SK-N-SH (cell line): ENCODE measurements at regions not wholly inside any gene's neighbourhood (a gene's known extent, or its start where the extent isn't known, plus 50 kb on each side); places are given as distances from the start of the nearest gene placed in this dataset.

Experiments
- CTCF ChIA-PET: fragments of 300-600, 350-600 bp; formaldehyde crosslinking; extraction: SDS; loops from one replicate; lab custom pipeline; 2021; lab: Yijun Ruan, JAX
- POLR2A ChIA-PET: fragments of 350-600 bp; sonication (Branson Sonifier 250); formaldehyde crosslinking; extraction: SDS; loops from one replicate; lab custom pipeline; 2020; ENCODE audit warnings: antibody characterized with exemption, inconsistent platforms; lab: Yijun Ruan, JAX
- DNase-seq: peaks from one replicate; pipeline ENCODE4 v3.0.0; 2012
- H2AFZ ChIP-seq: fragments of 200-600 bp; sonication (generic); 2 replicates; pipeline ENCODE4 v1.8.1; 2016; ENCODE audit warnings: antibody characterized with exemption, mild to moderate bottlenecking, low read depth
- H3F3A ChIP-seq: fragments of 200-600 bp; sonication (generic); replicated peaks from 2 replicates; pipeline ENCODE3; 2016; ENCODE audit warnings: antibody characterized with exemption, mild to moderate bottlenecking; ENCODE audit not compliant: insufficient read depth
- H3K27ac ChIP-seq, 2 experiments: fragments of 200-500 bp in 1 of 2; fragments of 200-600 bp in 1 of 2; sonication (Bioruptor generic) in 1 of 2; sonication (generic), shearing (Covaris generic) in 1 of 2; 2 replicates each; pipeline versions ENCODE4 v1.5.1 to v1.6.1; 2014 to 2016; ENCODE audit warnings: low read depth in 2 of 2, inconsistent platforms in 1 of 2, low read length in 1 of 2, mild to moderate bottlenecking in 1 of 2, mixed read lengths in 1 of 2
- H3K27me3 ChIP-seq: fragments of 200-600 bp; sonication (generic), shearing (Covaris generic); 2 replicates; pipeline ENCODE4 v1.6.1; 2016; ENCODE audit warnings: mixed run types; ENCODE audit not compliant: insufficient read depth
- H3K36me3 ChIP-seq, 2 experiments: fragments of 200-500 bp in 1 of 2; fragments of 200-600 bp in 1 of 2; sonication (Bioruptor generic) in 1 of 2; sonication (generic) in 1 of 2; replicated peaks in 1 of 2; 2 replicates each; pipeline versions ENCODE3 to v1.5.1; 2014 to 2016; ENCODE audit warnings: low read length in 1 of 2, mild to moderate bottlenecking in 1 of 2; ENCODE audit not compliant: insufficient read depth in 2 of 2, control insufficient read depth in 1 of 2
- H3K4me1 ChIP-seq, 2 experiments: fragments of 200-500 bp in 1 of 2; fragments of 200-600 bp in 1 of 2; sonication (Bioruptor generic) in 1 of 2; sonication (generic), shearing (Covaris generic) in 1 of 2; 2 replicates each; pipeline versions ENCODE4 v1.5.1 to v1.6.1; 2014 to 2016; ENCODE audit warnings: low read depth in 1 of 2, low read length in 1 of 2, mixed run types in 1 of 2; ENCODE audit not compliant: insufficient read depth in 2 of 2, control insufficient read depth in 1 of 2
- H3K4me2 ChIP-seq: fragments of 200-600 bp; sonication (generic), shearing (Covaris generic); 2 replicates; pipeline ENCODE4 v1.6.1; 2017; ENCODE audit warnings: mixed run types
- H3K4me3 ChIP-seq, 2 experiments: fragments of 200-500 bp in 1 of 2; fragments of 200-600 bp in 1 of 2; sonication (Bioruptor generic) in 1 of 2; sonication (generic), shearing (Covaris generic) in 1 of 2; 2 replicates each; pipeline versions ENCODE4 v1.5.1 to v1.8.1; 2014 to 2016; ENCODE audit warnings: low read depth in 2 of 2, inconsistent platforms in 1 of 2, low read length in 1 of 2, mild to moderate bottlenecking in 1 of 2, mixed read lengths in 1 of 2, moderate library complexity in 1 of 2
- H3K79me2 ChIP-seq: fragments of 200-600 bp; sonication (generic); 2 replicates; pipeline ENCODE4 v1.8.1; 2017; ENCODE audit warnings: mild to moderate bottlenecking; ENCODE audit not compliant: insufficient read depth
- H3K9ac ChIP-seq: fragments of 200-600 bp; sonication (generic); 2 replicates; pipeline ENCODE4 v1.6.1; 2017; ENCODE audit warnings: mixed run types
- H3K9me2 ChIP-seq: fragments of 200-600 bp; sonication (generic); 2 replicates; pipeline ENCODE4 v1.6.1; 2017; ENCODE audit warnings: mixed run types
- H3K9me3 ChIP-seq: fragments of 200-600 bp; sonication (generic); 2 replicates; pipeline ENCODE4 v1.6.1; 2017; ENCODE audit warnings: mixed run types, mild to moderate bottlenecking, moderate library complexity
- H4K20me1 ChIP-seq: fragments of 200-600 bp; sonication (generic); 2 replicates; pipeline ENCODE4 v1.6.1; 2017; ENCODE audit warnings: mild to moderate bottlenecking, mixed run types; ENCODE audit not compliant: insufficient read depth
- EP300 ChIP-seq, 2 experiments: IDR thresholded peaks; 2 replicates each; pipeline versions ENCODE4 v1.4.0 to v1.6.1; 2012; ENCODE audit warnings: borderline replicate concordance in 1 of 2, low read depth in 1 of 2, low read length in 1 of 2
- FOXJ3 ChIP-seq: sonication (generic); formaldehyde crosslinking; IDR thresholded peaks from 2 replicates; pipeline ENCODE4 v1.5.1; 2020; ENCODE audit warnings: mild to moderate bottlenecking, missing genetic modification reagents
- FOXM1 ChIP-seq: IDR thresholded peaks from 2 replicates; pipeline ENCODE4 v1.4.0; 2012; ENCODE audit warnings: low read depth, mild to moderate bottlenecking
- GABPA ChIP-seq: IDR thresholded peaks from 2 replicates; pipeline ENCODE4 v1.4.0; 2012; ENCODE audit warnings: low read depth, mild to moderate bottlenecking
- MXI1 ChIP-seq: IDR thresholded peaks from 2 replicates; pipeline ENCODE4 v1.6.1; 2012; ENCODE audit warnings: mild to moderate bottlenecking, low read depth, low read length, improper control_type of control experiment
- NRF1 ChIP-seq: IDR thresholded peaks from 2 replicates; pipeline ENCODE4 v1.6.1; 2012; ENCODE audit warnings: low read depth, mild to moderate bottlenecking, low read length
- POLR2AphosphoS5 ChIP-seq: IDR thresholded peaks from 2 replicates; pipeline ENCODE4 v1.6.1; 2012; ENCODE audit warnings: low read depth, low read length
- RFX5 ChIP-seq: IDR thresholded peaks from 2 replicates; pipeline ENCODE4 v1.6.1; 2012; ENCODE audit warnings: mild to moderate bottlenecking, improper control_type of control experiment, low read length
- TAF1 ChIP-seq: IDR thresholded peaks from 2 replicates; pipeline ENCODE4 v1.6.1; 2012; ENCODE audit warnings: low read depth, mild to moderate bottlenecking, low read length, moderate library complexity, borderline replicate concordance
- TCF12 ChIP-seq: IDR thresholded peaks from 2 replicates; pipeline ENCODE4 v1.4.0; 2012
- TEAD4 ChIP-seq: IDR thresholded peaks from 2 replicates; pipeline ENCODE4 v1.4.0; 2012; ENCODE audit warnings: mild to moderate bottlenecking, borderline replicate concordance; ENCODE audit not compliant: insufficient read depth
- WGBS: methylation state at CpG from one replicate; pipeline ENCODE4 v1.1.6; 2017; ENCODE audit warnings: low lambda C conversion rate; 5-methylcytosine and 5-hydroxymethylcytosine counted together
- TF ChIP-seq, protein P1 (sequence below): IDR thresholded peaks from 2 replicates; pipeline ENCODE4 v1.4.0; 2012; ENCODE audit warnings: low read depth
- TF ChIP-seq, protein P2 (sequence below): fragments of 200-600 bp; sonication (generic); IDR thresholded peaks from 2 replicates; pipeline ENCODE4 v1.6.1; 2017; ENCODE audit warnings: antibody characterized with exemption, mild to moderate bottlenecking, moderate library complexity
- TF ChIP-seq, protein P3 (sequence below): fragments of 150-350 bp; IDR thresholded peaks from 2 replicates; pipeline ENCODE4 v1.6.1; 2016; ENCODE audit warnings: mild to moderate bottlenecking, low read depth, low read length
- TF ChIP-seq, protein P4 (sequence below): fragments of 150-350 bp; IDR thresholded peaks from 2 replicates; pipeline ENCODE4 v1.6.1; 2017; ENCODE audit warnings: antibody characterized with exemption, low read length, low read depth, borderline replicate concordance
- TF ChIP-seq, protein P5 (sequence below): IDR thresholded peaks from 2 replicates; pipeline ENCODE4; 2012

DNA sequence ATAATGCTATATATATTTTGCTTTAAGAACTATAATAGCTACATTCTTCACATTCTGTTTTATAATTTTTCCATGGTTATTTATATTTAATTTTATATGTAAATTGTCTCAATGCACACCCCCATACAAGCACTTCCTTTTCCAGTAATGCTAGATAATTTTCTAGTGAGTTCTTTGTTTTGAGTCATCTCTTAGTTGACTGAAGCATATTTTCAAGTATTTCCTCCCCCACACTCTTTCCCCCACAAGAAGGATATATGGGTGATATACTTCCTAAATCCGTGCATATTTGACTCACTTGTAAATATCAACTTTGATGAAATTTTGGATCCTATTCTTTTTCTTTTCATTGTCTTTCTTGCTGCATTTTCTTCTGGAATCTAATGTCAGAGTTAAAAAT is 82.1 kb upstream of the SRSF6 start:
- no peak for DNase-seq
- H2AFZ ChIP-seq = no peak overlapping the region
- H3K4me1 ChIP-seq = no peaks in the 10 kb centered on the region; a peak in 1 of 4 replicates
- CTCF ChIA-PET = interaction anchor here (0.9 to 1.8 kb wide), 2 partner anchors 15 to 29 kb away, joined by 3 to 4 read pairs; no protein-coding TSS in a partner anchor
- no peak overlapping the region for H3K27ac ChIP-seq
- no peaks in the 10 kb centered on the region for H3F3A ChIP-seq
- no peak overlapping the region for H3K9ac ChIP-seq
- POLR2A ChIA-PET = no interaction called here
- no peaks in the 10 kb centered on the region for H4K20me1 ChIP-seq
- TF ChIP-seq MXI1 = no peak
- TF ChIP-seq, protein P1, sequence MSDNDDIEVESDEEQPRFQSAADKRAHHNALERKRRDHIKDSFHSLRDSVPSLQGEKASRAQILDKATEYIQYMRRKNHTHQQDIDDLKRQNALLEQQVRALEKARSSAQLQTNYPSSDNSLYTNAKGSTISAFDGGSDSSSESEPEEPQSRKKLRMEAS = no peak
- TF ChIP-seq GABPA = no peak
- TF ChIP-seq, protein P2, sequence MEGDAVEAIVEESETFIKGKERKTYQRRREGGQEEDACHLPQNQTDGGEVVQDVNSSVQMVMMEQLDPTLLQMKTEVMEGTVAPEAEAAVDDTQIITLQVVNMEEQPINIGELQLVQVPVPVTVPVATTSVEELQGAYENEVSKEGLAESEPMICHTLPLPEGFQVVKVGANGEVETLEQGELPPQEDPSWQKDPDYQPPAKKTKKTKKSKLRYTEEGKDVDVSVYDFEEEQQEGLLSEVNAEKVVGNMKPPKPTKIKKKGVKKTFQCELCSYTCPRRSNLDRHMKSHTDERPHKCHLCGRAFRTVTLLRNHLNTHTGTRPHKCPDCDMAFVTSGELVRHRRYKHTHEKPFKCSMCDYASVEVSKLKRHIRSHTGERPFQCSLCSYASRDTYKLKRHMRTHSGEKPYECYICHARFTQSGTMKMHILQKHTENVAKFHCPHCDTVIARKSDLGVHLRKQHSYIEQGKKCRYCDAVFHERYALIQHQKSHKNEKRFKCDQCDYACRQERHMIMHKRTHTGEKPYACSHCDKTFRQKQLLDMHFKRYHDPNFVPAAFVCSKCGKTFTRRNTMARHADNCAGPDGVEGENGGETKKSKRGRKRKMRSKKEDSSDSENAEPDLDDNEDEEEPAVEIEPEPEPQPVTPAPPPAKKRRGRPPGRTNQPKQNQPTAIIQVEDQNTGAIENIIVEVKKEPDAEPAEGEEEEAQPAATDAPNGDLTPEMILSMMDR = no peak
- TF ChIP-seq, protein P3, sequence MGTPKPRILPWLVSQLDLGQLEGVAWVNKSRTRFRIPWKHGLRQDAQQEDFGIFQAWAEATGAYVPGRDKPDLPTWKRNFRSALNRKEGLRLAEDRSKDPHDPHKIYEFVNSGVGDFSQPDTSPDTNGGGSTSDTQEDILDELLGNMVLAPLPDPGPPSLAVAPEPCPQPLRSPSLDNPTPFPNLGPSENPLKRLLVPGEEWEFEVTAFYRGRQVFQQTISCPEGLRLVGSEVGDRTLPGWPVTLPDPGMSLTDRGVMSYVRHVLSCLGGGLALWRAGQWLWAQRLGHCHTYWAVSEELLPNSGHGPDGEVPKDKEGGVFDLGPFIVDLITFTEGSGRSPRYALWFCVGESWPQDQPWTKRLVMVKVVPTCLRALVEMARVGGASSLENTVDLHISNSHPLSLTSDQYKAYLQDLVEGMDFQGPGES = no peak
- TF ChIP-seq, protein P4, sequence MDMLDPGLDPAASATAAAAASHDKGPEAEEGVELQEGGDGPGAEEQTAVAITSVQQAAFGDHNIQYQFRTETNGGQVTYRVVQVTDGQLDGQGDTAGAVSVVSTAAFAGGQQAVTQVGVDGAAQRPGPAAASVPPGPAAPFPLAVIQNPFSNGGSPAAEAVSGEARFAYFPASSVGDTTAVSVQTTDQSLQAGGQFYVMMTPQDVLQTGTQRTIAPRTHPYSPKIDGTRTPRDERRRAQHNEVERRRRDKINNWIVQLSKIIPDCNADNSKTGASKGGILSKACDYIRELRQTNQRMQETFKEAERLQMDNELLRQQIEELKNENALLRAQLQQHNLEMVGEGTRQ = no peak
- TF ChIP-seq TCF12 = no peak
- no peak for TF ChIP-seq NRF1
- TF ChIP-seq TAF1 = no peak
- TF ChIP-seq FOXM1 = no peak
- no peak for TF ChIP-seq RFX5
- no peak for TF ChIP-seq FOXJ3 (CRISPR knock-in tag)
- TF ChIP-seq, protein P5, sequence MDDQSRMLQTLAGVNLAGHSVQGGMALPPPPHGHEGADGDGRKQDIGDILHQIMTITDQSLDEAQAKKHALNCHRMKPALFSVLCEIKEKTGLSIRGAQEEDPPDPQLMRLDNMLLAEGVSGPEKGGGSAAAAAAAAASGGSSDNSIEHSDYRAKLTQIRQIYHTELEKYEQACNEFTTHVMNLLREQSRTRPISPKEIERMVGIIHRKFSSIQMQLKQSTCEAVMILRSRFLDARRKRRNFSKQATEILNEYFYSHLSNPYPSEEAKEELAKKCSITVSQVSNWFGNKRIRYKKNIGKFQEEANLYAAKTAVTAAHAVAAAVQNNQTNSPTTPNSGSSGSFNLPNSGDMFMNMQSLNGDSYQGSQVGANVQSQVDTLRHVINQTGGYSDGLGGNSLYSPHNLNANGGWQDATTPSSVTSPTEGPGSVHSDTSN = no peak
- TF ChIP-seq EP300 (IDR thresholded peaks at IDR 0.05; ENCODE audit: borderline replicate concordance in 1 of 2, low read depth in 1 of 2, low read length in 1 of 2) = no peak
- no peak for TF ChIP-seq POLR2AphosphoS5
- TF ChIP-seq TEAD4 = no peak
- H3K9me3 ChIP-seq = no peaks in the 10 kb centered on the region
- H3K27me3 ChIP-seq = no peaks in the 10 kb centered on the region
- H3K4me2 ChIP-seq = no peak overlapping the region
- no peaks in the 10 kb centered on the region for H3K9me2 ChIP-seq
- H3K4me3 ChIP-seq = no peak overlapping the region
- 18% methylated on average over 1 of the region's 1 CpG for WGBS
- no peaks in the 10 kb centered on the region for H3K79me2 ChIP-seq
- H3K36me3 ChIP-seq = no peaks in the 10 kb centered on the region
